ENCODE measurements at regions not wholly inside any gene's neighbourhood (a gene's known extent, or its start where the extent isn't known, plus 50 kb on each side); places are given as distances from the start of the nearest gene placed in this dataset.

- no peak for DNase-seq
Measured at GRCh38 chr2:145075454-145076062, 555.6 kb upstream of the ZEB2 start.

- DNase-seq: no peak
Measured at GRCh38 chr2:145070703-145071102, 550.8 kb upstream of the ZEB2 start.

- DNase-seq: no peak
Measured at GRCh38 chr2:145068509-145068908, 548.6 kb upstream of the ZEB2 start.

- no peak for DNase-seq
Measured at GRCh38 chr2:145067549-145068030, 547.7 kb upstream of the ZEB2 start.

- no peak for DNase-seq
Measured at GRCh38 chr2:145066856-145067548, 547.1 kb upstream of the ZEB2 start.

- no peak for DNase-seq
Measured at GRCh38 chr2:145066151-145066661, 546.3 kb upstream of the ZEB2 start.

- no peak for DNase-seq
Measured at GRCh38 chr2:145065342-145065741, 545.4 kb upstream of the ZEB2 start.

GRCh38 chr2:145064511-145064910, 544.6 kb upstream of the ZEB2 start:
- DNase-seq: no peak

- no peak for DNase-seq
Measured at GRCh38 chr2:145060876-145061275, 541.0 kb upstream of the ZEB2 start.

- no peak for DNase-seq
Measured at GRCh38 chr2:145059914-145060313, 540.0 kb upstream of the ZEB2 start.

- no peak for DNase-seq
Measured at GRCh38 chr2:145059343-145059742, 539.4 kb upstream of the ZEB2 start.

- no peak for DNase-seq
Measured at GRCh38 chr2:145058457-145058856, 538.5 kb upstream of the ZEB2 start.

- DNase-seq: no peak
Measured at GRCh38 chr2:145055651-145056050, 535.7 kb upstream of the ZEB2 start.

GRCh38 chr2:145050134-145050533, 530.2 kb upstream of the ZEB2 start:
- DNase-seq: no peak

GRCh38 chr2:145049475-145049874, 529.6 kb upstream of the ZEB2 start:
- no peak for DNase-seq

- no peak for DNase-seq
Measured at GRCh38 chr2:145047554-145047953, 527.6 kb upstream of the ZEB2 start.

GRCh38 chr2:145044491-145044890, 524.6 kb upstream of the ZEB2 start:
- no peak for DNase-seq

- DNase-seq: no peak
Measured at GRCh38 chr2:145043399-145043834, 523.5 kb upstream of the ZEB2 start.

- DNase-seq: no peak
Measured at GRCh38 chr2:145041706-145042105, 521.8 kb upstream of the ZEB2 start.

- no peak for DNase-seq
Measured at GRCh38 chr2:145040433-145040832, 520.5 kb upstream of the ZEB2 start.

GRCh38 chr2:145038041-145038525, 518.2 kb upstream of the ZEB2 start:
- DNase-seq: no peak

- no peak for DNase-seq
Measured at GRCh38 chr2:145036421-145037011, 516.6 kb upstream of the ZEB2 start.

GRCh38 chr2:145034511-145034910, 514.6 kb upstream of the ZEB2 start:
- DNase-seq: no peak

GRCh38 chr2:145033438-145033837, 513.5 kb upstream of the ZEB2 start:
- DNase-seq: no peak

All from GF-D8 (cell line).